Pancreas (tissue), 10 donors: ENCODE measurements at regions not wholly inside any gene's neighbourhood (a gene's known extent, or its start where the extent isn't known, plus 50 kb on each side); places are given as distances from the start of the nearest gene placed in this dataset.
"Not testable (repeated sequence)": the region's sequence is repeated elsewhere in the genome, so short reads cannot be mapped to it uniquely, and the experiment has no call there.

Experiments
- ATAC-seq, 4 donors: fragments of 200-7000 bp; cut with Tn5 transposase; one replicate each; pipeline versions ENCODE4 v1.8.0 to v1.9.1; 2020; ENCODE audit warnings: mild to moderate bottlenecking in 4 of 4, moderate library complexity in 4 of 4
- DNase-seq, 6 donors: peaks; one replicate each; pipeline ENCODE4 v3.0.0-alpha.2; 2020
- FAIRE-seq: peaks from 2 replicates; lab custom pipeline; 2012; peaks lifted over from hg19 to GRCh38; lab: Jason Lieb, UNC
- H3K27ac ChIP-seq, 4 donors: fragments of 200-600 bp; sonication (generic); 1 replicate in 3 of 4; 2 replicates in 1 of 4; pipeline versions ENCODE4 v1.5.0 to v1.8.0; 2020
- H3K27me3 ChIP-seq, 4 donors: fragments of 200-600 bp; one replicate each; pipeline ENCODE4 v1.8.0; 2021
- H3K36me3 ChIP-seq, 3 donors: fragments of 200-600 bp; sonication (generic) in 1 of 3; one replicate each; pipeline versions ENCODE4 v1.5.0 to v1.8.0; 2020 to 2021
- H3K4me1 ChIP-seq, 3 donors: fragments of 200-600 bp; one replicate each; pipeline ENCODE4 v1.8.0; 2021
- H3K4me3 ChIP-seq, 4 donors: fragments of 200-600 bp; sonication (generic) in 2 of 4; one replicate each; pipeline versions ENCODE4 v1.5.0 to v1.8.0; 2020 to 2021
- H3K9me3 ChIP-seq, 4 donors: fragments of 200-600 bp; one replicate each; pipeline ENCODE4 v1.8.0; 2021
- CTCF ChIP-seq, 4 donors: fragments of 200-600 bp; sonication (generic) in 3 of 4; IDR thresholded peaks; one replicate each; pipeline versions ENCODE4 v1.5.0 to v1.8.0; 2021; ENCODE audit warnings: antibody characterized with exemption in 4 of 4
- WGBS, 2 donors: extraction: QIAGEN DNeasy Blood & Tissue Kit; methylation state at CpG; one replicate each; pipeline ENCODE4 v1.1.7; 2013; 5-methylcytosine and 5-hydroxymethylcytosine counted together
- intact Hi-C, 3 donors: fragments of 100-400 bp; cut with DNase I; formaldehyde crosslinking; loops; one replicate each; pipeline versions ENCODE4 v1.11.1 to v1.14.2; 2022
- donor health status: healthy with polysubstance abuse.
- donor health status: DM: no; HTN: no; CAD: no; lungs with moderate emphysema.
- donor health status: DM: no; HTN: no; CAD: no.
- donor health status: control.
- donor health status: control.
- donor health status: Bipolar disorder and iron deficiency.
- donor health status: DM: yes; HTN: yes; CAD: no.
- donor health status: DM: no; HTN: no; CAD: no.
- donor health status: DM: no; HTN: no; CAD: no.
- donor health status: DM: yes; HTN: yes; CAD: no.

GRCh38 chr5:60494144-60494543, 205.8 kb downstream of the DEPDC1B start:
- no peaks in the 10 kb centered on the region for H3K9me3 ChIP-seq
- H3K4me1 ChIP-seq: no peaks in the 10 kb centered on the region
- WGBS, 2 donors: 73 to 75% methylated on average over 3 of the region's 3 CpGs
- intact Hi-C loops: no loop called here
- no peak overlapping the region for H3K4me3 ChIP-seq
- ATAC-seq (no peak), DNase-seq (no peak), FAIRE-seq (no peak)
- H3K36me3 ChIP-seq: no peaks in the 10 kb centered on the region
- no peak overlapping the region for H3K27ac ChIP-seq
- TF ChIP-seq CTCF (IDR thresholded peaks at IDR 0.05): no peak
- H3K27me3 ChIP-seq: no peaks in the 10 kb centered on the region

GRCh38 chr5:60493372-60493771, 206.6 kb downstream of the DEPDC1B start:
- Histone ChIP-seq H3K4me3 (no peak overlapping the region), H3K36me3 (no peaks in the 10 kb centered on the region), H3K27me3 (no peaks in the 10 kb centered on the region), H3K27ac (no peak overlapping the region), H3K4me1 (no peaks in the 10 kb centered on the region), H3K9me3 (no peaks in the 10 kb centered on the region)
- no peak for TF ChIP-seq CTCF (IDR thresholded peaks at IDR 0.05)
- no peak for FAIRE-seq
- no peak for ATAC-seq
- DNase-seq: no peak
- intact Hi-C loops: no loop called here
- WGBS, 2 donors: 86 to 93% methylated on average over 2 of the region's 2 CpGs

- 44 to 52% methylated on average over 2 of the region's 2 CpGs for WGBS, 2 donors
- Histone ChIP-seq H3K4me3 (no peak overlapping the region), H3K27ac (no peak overlapping the region), H3K36me3 (no peaks in the 10 kb centered on the region), H3K27me3 (no peaks in the 10 kb centered on the region), H3K9me3 (no peaks in the 10 kb centered on the region), H3K4me1 (no peaks in the 10 kb centered on the region)
- ATAC-seq: no peak
- no peak for TF ChIP-seq CTCF (IDR thresholded peaks at IDR 0.05)
- intact Hi-C loops: no loop called here
- no peak for DNase-seq
- FAIRE-seq: no peak
Observed at GRCh38 chr5:60492958-60493357, 207.0 kb downstream of the DEPDC1B start.

GRCh38 chr5:60492358-60492757, 207.6 kb downstream of the DEPDC1B start:
- FAIRE-seq, H3K27me3 ChIP-seq, H3K9me3 ChIP-seq, ATAC-seq, DNase-seq, H3K4me3 ChIP-seq, H3K27ac ChIP-seq, intact Hi-C loops, H3K36me3 ChIP-seq, H3K4me1 ChIP-seq: not testable (repeated sequence)
- 90 to 92% methylated on average over 2 of the region's 2 CpGs for WGBS, 2 donors

GRCh38 chr5:60490597-60491166, 209.3 kb downstream of the DEPDC1B start:
- Histone ChIP-seq H3K9me3 (no peaks in the 10 kb centered on the region), H3K4me1 (no peaks in the 10 kb centered on the region), H3K27me3 (no peaks in the 10 kb centered on the region), H3K36me3 (no peaks in the 10 kb centered on the region), H3K27ac (no peak overlapping the region), H3K4me3 (no peak overlapping the region)
- ATAC-seq: no peak
- TF ChIP-seq CTCF (IDR thresholded peaks at IDR 0.05): no peak
- FAIRE-seq: no peak
- 75 to 77% methylated on average over 4 of the region's 4 CpGs for WGBS, 2 donors
- intact Hi-C loops: no loop called here
- DNase-seq: no peak
